ENCODE measurements at regions not wholly inside any gene's neighbourhood (a gene's known extent, or its start where the extent isn't known, plus 50 kb on each side); places are given as distances from the start of the nearest gene placed in this dataset.
"Not testable (repeated sequence)": the region's sequence is repeated elsewhere in the genome, so short reads cannot be mapped to it uniquely, and the experiment has no call there.

DNA sequence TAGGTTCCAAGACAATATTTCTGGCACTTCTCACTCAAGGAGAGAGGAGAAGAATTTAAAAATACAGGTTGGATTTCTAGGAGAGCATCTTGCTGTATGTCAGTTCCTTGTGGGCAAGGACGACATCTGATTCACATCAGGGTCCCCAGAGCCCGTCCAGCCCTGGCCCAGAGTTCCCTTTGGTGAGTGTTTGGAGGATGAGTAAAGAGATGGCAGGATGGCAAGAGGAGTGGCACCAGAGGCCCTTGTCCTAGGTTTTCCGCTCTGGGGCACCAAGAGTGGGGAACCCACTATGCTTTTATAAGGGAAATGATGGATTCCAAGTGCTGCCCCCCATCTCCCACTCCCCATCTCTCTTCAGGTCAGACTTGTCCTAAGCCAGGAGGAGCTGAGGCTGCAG is 181.8 kb downstream of the TBC1D2B start:
- ATAC-seq (ENCODE audit: low FRiP score): no peak
- no peak for DNase-seq (ENCODE audit: low spot score)
- TF ChIP-seq, protein P1, sequence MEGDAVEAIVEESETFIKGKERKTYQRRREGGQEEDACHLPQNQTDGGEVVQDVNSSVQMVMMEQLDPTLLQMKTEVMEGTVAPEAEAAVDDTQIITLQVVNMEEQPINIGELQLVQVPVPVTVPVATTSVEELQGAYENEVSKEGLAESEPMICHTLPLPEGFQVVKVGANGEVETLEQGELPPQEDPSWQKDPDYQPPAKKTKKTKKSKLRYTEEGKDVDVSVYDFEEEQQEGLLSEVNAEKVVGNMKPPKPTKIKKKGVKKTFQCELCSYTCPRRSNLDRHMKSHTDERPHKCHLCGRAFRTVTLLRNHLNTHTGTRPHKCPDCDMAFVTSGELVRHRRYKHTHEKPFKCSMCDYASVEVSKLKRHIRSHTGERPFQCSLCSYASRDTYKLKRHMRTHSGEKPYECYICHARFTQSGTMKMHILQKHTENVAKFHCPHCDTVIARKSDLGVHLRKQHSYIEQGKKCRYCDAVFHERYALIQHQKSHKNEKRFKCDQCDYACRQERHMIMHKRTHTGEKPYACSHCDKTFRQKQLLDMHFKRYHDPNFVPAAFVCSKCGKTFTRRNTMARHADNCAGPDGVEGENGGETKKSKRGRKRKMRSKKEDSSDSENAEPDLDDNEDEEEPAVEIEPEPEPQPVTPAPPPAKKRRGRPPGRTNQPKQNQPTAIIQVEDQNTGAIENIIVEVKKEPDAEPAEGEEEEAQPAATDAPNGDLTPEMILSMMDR (IDR thresholded peaks at IDR 0.05): no peak

DNA sequence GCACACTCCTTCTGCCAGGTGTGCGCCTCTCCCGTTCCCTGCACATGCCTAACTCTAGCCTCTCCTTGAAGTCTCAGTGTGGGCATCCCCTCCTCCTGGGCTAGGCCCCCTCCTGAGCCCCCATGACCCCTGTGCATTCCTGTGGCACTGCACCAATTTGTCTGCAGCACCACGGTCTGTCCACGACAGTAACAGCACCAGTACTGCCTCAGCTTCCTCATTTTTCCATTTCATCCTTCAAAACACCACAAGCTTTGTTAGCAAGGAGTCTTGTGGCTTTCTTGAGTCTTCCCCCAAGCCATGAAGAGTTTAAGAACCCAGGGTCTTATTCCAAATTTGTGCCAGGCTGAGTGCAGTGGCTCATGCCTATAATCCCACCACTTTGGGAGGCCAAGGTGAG is 182.4 kb downstream of the TBC1D2B start:
- ATAC-seq (ENCODE audit: low FRiP score); DNase-seq (ENCODE audit: low spot score): not testable (repeated sequence)

DNA sequence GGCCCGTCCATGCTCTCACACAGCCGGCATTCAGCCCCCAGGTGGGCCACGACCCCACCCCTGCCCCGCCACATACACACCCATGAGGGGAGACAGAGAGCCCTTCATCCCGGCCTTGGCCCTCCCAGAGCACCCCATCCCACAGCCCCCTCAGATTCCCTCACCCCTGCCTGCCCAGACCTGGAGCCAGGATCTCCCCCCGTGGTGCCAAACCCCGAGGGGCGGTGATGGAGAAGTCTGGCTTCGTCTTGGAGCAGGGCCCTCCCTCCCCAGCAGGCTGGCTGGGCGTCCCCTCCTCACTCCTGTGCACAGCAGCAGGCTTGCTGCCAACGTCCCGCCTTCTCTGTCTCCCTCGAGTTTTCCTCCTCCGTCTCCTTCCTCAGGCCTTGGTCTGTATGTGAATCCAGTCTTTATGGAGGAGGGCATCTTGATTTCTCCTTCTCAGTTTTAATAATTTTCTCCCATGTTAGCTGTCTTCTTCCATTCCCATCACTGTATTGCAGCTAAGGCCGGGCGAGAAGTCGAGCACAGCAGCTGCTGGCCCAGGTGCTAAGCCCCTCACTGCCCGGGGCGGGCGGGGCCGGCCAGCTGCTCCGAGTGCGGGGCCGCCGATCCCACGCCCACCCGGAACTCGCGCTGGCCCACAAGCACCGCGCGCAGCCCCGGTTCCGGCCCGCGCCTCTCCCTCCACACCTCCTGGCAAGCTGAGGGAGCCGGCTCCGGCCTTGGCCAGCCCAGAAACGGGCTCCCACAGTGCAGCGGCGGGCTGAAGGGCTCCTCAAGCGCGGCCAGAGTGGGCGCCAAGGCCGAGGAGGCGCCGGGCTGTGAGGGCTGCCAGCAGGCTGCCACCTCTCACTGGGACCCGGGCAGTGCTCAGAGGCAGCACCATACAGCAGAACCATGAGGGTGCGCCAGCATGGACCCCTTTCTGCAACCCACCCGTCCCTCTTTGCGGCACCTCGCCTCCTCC is 183.6 kb downstream of the TBC1D2B start:
- not testable (repeated sequence) for ATAC-seq (ENCODE audit: low FRiP score); DNase-seq (ENCODE audit: low spot score)

DNA sequence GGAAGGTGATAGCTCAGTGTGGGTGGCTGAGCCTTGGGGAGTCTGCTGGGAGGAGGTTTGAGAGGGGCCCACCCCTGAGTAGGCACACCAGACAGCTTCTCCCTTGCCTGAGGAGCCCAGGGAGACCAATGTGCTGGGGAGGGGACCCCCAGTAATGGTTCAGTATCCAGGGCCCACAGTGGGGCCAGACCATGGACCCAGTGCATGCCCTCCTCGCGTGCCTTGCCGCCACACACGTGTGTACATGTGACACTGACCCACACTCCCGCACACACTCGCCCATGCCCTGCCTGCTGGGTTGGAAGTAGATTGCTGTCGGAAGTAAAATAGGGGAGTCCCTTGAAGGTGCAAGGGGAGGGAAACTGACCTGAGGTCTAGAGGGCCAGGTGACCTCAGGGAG is 184.3 kb downstream of the TBC1D2B start:
- not testable (repeated sequence) for DNase-seq (ENCODE audit: low spot score)

DNA sequence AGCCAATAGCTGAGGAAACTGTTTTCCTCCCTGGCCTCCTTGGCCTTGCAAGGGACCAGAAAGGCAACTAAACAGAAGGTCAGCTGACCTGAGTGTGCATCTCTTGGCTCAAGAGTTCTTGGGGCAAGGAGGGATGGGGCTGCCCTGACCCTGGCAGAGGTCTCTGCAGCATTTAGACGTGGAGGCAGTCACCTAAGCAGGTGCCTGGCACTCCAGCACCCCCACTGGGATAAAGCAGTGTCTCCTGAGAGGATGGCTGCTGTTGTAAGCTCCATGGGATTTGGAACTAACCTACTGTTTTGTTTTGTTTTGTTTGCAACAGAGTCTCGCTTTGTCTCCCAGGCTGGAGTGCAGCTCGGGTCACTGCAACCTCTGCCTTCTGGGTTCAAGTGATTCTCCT is 185.2 kb downstream of the TBC1D2B start:
- DNase-seq (ENCODE audit: low spot score): no peak
- TF ChIP-seq, protein P1 (IDR thresholded peaks at IDR 0.05): no peak
- ATAC-seq (ENCODE audit: low FRiP score): no peak

More for the DNA sequence above, 184.3 kb downstream of the TBC1D2B start:
- ATAC-seq (ENCODE audit: low FRiP score): not testable (repeated sequence)

DNA sequence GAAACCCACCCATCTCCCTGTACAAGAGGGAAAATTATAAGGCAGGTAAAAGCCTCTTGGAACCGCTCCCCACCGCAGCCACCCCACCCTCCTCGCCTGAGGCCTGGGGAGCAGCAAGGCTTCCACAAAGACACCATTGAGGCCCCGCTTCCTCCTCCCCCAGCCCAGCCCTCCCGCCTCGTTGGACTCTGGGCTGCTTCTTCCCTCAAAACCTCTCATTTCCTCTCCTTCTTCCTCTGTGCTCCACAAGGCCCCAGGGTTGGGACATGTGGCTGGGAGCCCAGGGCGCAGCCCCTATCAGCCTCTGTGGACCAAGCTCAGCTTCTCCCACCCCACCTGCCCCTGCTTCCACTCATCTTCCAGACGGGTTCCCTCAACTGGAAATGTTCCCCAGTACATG is 185.6 kb downstream of the TBC1D2B start:
- not testable (repeated sequence) for ATAC-seq (ENCODE audit: low FRiP score); DNase-seq (ENCODE audit: low spot score)

DNA sequence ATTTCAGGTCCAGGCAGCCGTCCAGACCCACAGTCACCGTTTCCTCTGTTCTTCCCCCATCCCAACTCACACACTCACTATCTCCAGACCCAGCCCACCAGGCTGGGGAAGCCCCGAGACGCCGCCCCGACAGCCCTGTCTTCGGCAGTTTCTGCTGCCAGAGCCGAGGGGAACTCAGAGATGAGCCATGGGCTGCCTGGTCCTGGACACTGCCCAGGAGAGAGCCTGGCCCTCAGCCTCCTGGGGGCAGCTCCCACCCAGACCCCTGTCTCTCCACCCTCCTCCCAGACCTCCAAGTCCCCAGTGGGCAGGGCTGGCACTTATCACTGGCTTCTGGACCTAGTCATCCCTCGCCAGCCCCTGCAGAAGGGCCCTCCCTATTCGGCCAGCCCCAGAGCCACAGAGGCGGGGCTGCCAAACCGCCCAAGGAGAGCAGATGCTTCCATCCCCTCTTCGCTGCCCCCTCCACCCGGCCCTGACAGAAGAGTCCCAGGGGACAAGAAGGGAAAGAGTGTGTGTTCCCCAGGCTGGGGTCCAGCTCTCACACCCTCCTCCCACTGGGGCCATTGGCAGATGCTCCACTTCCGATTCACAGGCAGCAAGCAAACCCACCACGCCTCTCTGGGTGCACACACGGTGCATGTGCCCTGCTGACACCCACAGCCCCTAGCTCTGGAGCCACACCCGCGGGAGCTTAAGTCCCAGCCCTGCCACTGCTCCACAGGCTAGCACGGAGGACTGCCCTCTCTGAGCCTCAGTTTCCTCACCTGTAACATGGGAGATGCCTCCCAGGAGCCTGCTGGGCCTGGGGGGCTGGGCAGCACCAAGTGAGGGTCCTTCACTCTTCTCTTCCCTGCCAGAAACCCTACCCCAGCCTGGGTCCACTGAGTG is 186.4 kb downstream of the TBC1D2B start:
- not testable (repeated sequence) for ATAC-seq (ENCODE audit: low FRiP score); DNase-seq (ENCODE audit: low spot score)

DNA sequence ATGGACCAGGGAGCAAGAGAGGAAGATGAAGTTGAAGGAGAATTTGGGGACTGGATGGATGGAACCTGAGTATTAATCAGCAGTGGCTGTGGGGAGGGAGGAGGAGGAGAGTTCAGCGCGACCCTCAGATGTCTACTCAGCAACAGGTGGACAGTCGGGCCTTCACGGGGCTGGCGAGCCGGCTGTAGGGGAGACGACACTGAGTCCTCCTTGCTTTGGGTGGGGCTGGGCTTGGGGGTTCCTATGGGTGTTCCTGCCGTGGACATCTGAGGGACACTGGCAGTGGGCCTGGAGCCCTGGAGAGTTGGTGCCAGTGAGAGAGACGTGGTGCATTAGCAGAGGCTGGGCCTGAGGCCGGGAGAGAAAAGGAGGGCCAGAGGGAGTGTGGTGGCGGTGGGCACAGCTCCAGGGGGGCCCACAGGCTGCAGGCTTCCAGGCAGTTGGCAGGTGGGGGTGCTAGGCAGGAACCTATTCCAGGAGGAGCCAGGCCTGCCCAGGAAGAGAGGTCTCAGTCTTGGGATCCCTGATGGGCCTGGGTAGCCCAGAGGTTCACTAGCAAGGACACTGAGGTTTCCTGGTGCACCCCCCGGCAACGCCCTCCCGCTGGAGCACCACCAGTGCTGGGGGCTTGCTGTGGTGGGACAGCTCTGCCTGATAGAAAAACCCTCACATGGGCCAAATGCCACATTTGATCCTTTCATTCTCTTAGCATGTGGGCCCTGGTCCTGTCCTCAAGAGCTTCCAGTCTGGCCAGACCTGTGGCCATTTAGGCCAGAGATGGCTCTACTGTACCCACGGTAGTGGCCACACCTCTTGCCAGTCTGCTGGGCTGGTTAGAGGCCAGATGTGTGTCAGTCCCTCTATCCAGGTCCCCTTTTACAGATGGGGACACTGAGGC is 187.4 kb downstream of the TBC1D2B start:
- DNase-seq (ENCODE audit: low spot score): not testable (repeated sequence)

DNA sequence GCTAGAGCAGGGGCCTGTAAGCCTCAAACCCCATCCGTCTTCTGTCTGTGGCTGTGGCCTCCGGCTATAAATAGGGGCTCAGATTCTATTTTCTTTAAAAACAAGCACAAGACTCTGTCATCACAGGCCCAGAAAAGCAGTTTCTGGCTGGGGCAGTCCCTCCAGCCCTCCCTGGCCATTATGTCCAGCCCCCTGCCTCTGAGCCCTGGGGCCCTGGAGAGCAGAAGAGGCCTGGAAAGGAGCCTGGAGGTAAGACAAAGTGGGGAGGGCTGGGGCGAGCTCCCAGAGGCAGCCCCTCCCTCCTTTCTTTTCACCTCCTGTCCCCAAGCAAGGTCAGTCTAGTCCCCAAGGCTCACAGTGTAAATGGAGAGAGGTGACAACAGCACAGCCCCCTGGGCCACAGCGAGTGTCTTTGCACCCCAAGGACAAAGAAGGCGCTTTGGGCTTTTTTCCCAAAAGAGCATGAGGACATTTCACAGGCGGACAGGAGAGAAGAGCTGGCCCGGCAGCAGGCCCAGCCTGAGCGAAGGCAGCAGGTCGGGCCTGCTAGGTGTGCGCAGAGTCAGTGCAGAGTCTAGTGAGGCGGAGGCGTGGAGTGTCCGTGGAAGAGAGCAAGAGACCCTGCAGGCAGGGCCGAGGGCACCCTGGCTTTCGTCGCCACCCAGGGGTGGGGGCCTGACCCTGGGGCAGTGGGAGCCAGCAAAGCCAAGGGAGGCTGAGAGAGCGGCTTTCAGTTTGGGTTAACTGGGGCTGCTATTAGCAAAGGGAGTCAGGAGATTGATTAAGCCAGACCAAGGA is 188.3 kb downstream of the TBC1D2B start:
- DNase-seq (ENCODE audit: low spot score): no peak
- ATAC-seq (ENCODE audit: low FRiP score): no peak
- TF ChIP-seq, protein P1 (IDR thresholded peaks at IDR 0.05): no peak

More for the DNA sequence above, 187.4 kb downstream of the TBC1D2B start:
- not testable (repeated sequence) for ATAC-seq (ENCODE audit: low FRiP score)

DNA sequence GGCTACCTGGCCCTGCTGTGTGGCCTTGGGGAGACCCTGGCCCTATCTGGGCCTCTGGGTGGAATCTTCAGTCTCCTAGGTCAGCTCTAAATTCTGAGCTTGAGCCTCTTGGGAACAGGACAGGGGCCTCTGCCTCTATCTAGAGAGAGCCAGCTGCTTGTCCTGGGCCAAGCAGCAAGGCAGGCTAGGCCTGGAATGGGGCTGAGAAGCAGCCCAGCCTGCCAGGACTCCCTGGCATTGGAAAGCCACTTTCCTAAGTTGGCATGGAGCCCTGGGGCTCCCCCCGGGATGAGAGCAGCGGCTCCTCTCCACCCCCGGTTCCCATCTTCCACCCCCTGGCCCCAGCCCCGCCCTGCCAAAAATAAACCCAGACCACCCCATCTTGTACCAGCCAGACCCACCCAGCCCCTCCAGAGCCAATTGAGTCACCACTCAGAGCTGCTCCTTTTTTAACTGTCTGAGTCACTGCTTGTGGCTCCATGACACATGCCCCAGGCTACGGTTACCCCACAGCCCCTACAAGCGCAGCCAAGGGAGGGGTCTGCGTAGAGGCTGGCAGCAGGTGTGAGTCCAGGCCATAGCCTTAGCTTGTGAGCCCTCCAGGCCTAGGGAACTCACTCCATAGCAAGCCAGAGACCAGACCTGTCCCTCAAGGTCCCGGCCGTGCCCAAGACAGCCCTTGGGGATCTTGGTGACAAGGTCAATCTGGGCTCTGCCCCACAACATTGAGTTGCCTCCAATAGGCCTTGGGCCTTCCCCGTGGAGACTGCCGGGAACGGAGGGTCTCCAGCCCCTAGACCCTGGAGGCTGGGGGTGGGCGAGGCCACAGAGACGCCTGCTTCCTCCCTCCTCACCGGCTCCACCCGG is 189.7 kb downstream of the TBC1D2B start:
- peak; percentile 57 for ATAC-seq (ENCODE audit: low FRiP score)
- DNase-seq (ENCODE audit: low spot score): not testable (repeated sequence)
